ENCODE measurements at regions not wholly inside any gene's neighbourhood (a gene's known extent, or its start where the extent isn't known, plus 50 kb on each side); places are given as distances from the start of the nearest gene placed in this dataset.

DNA sequence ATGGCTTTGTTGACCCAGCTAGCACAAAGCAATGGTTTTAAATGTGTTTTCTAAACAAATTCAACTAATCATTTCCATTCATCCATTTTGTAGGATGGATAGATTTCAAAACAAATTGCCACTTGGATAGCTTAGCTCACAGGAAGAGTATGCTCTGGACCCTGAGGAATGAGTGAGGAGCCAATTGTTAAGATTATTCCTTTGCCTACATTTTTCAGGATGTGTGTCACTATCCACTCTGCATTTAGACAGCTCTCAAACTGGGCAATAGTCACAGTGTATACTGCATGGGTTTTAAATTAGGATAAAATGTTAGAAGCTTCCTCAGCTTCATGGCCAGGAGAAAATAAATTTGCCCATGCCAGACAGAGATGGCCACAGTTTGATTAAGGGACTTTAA lies 605.6 kb upstream of the TEX47 start:
- DNase-seq (ENCODE audit: low read depth in 1 of 2, low spot score in 1 of 2) = no peak
- no peak overlapping the region for H3K27ac ChIP-seq (replicated peaks)
- no peaks in the 10 kb centered on the region for H3K27me3 ChIP-seq (ENCODE audit: insufficient read depth, poor library complexity, severe bottlenecking)
- H3K4me3 ChIP-seq (replicated peaks; ENCODE audit: insufficient read depth, low read length) = no peak overlapping the region
- no peak for TF ChIP-seq SPI1 (IDR thresholded peaks at IDR 0.05; ENCODE audit: borderline replicate concordance, low read depth)
- TF ChIP-seq, protein P1, sequence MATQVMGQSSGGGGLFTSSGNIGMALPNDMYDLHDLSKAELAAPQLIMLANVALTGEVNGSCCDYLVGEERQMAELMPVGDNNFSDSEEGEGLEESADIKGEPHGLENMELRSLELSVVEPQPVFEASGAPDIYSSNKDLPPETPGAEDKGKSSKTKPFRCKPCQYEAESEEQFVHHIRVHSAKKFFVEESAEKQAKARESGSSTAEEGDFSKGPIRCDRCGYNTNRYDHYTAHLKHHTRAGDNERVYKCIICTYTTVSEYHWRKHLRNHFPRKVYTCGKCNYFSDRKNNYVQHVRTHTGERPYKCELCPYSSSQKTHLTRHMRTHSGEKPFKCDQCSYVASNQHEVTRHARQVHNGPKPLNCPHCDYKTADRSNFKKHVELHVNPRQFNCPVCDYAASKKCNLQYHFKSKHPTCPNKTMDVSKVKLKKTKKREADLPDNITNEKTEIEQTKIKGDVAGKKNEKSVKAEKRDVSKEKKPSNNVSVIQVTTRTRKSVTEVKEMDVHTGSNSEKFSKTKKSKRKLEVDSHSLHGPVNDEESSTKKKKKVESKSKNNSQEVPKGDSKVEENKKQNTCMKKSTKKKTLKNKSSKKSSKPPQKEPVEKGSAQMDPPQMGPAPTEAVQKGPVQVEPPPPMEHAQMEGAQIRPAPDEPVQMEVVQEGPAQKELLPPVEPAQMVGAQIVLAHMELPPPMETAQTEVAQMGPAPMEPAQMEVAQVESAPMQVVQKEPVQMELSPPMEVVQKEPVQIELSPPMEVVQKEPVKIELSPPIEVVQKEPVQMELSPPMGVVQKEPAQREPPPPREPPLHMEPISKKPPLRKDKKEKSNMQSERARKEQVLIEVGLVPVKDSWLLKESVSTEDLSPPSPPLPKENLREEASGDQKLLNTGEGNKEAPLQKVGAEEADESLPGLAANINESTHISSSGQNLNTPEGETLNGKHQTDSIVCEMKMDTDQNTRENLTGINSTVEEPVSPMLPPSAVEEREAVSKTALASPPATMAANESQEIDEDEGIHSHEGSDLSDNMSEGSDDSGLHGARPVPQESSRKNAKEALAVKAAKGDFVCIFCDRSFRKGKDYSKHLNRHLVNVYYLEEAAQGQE (IDR thresholded peaks at IDR 0.05; ENCODE audit: insufficient replicate concordance, low read depth) = no peak

DNA sequence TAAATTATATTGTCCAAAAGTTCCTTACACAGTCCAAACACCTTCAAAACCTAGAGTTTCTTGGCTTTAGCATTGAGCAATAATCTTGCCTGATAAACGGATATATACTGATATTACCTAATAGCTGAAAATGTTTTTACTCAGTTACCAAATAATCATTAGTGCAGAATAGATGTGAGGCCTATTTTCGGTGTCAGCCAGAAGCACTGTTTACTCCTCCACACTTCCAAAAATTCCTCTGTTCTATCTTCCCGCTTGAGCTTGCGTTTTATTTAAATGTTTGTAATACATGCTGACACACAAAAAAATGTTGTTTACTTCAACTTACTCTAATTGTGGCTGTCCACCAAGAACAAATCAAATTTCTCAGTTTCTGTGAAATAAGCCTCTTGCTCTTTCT lies 606.2 kb upstream of the TEX47 start:
- no peak overlapping the region for H3K27ac ChIP-seq (replicated peaks)
- no peaks in the 10 kb centered on the region for H3K27me3 ChIP-seq (ENCODE audit: insufficient read depth, poor library complexity, severe bottlenecking)
- no peak for DNase-seq (ENCODE audit: low read depth in 1 of 2, low spot score in 1 of 2)
- no peak overlapping the region for H3K4me3 ChIP-seq (replicated peaks; ENCODE audit: insufficient read depth, low read length)
- TF ChIP-seq, protein P1 (IDR thresholded peaks at IDR 0.05; ENCODE audit: insufficient replicate concordance, low read depth) = no peak
- TF ChIP-seq GABPA (IDR thresholded peaks at IDR 0.05; ENCODE audit: low read depth) (no peak), POLR2AphosphoS5 (IDR thresholded peaks at IDR 0.05; ENCODE audit: low read depth) (no peak), SPI1 (IDR thresholded peaks at IDR 0.05; ENCODE audit: borderline replicate concordance, low read depth) (no peak)
- TF ChIP-seq, protein P2, sequence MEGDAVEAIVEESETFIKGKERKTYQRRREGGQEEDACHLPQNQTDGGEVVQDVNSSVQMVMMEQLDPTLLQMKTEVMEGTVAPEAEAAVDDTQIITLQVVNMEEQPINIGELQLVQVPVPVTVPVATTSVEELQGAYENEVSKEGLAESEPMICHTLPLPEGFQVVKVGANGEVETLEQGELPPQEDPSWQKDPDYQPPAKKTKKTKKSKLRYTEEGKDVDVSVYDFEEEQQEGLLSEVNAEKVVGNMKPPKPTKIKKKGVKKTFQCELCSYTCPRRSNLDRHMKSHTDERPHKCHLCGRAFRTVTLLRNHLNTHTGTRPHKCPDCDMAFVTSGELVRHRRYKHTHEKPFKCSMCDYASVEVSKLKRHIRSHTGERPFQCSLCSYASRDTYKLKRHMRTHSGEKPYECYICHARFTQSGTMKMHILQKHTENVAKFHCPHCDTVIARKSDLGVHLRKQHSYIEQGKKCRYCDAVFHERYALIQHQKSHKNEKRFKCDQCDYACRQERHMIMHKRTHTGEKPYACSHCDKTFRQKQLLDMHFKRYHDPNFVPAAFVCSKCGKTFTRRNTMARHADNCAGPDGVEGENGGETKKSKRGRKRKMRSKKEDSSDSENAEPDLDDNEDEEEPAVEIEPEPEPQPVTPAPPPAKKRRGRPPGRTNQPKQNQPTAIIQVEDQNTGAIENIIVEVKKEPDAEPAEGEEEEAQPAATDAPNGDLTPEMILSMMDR (IDR thresholded peaks at IDR 0.05; ENCODE audit: insufficient read depth, low read length) = no peak

DNA sequence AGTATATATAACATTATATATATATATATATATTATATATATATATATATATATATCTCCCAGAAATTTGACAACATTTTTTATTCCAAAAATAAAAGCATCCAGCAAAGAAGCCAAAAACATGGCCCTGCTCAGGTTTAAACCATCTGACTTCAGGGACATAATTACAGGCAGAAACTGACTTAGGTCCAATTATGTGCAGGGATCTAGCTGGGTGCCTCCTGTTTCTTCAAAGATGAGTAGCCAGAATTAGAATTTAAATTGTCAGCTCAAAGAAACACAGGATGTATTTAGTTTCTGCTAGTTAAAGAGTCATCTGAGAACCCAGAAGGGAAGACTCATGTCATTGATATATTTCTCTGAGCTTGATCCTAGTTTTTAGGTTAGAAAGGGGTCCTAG lies 656.4 kb upstream of the TEX47 start:
- no peak for TF ChIP-seq POLR2AphosphoS5 (IDR thresholded peaks at IDR 0.05; ENCODE audit: low read depth)
- TF ChIP-seq GABPA (IDR thresholded peaks at IDR 0.05; ENCODE audit: low read depth) = no peak
- TF ChIP-seq, protein P2 (IDR thresholded peaks at IDR 0.05; ENCODE audit: insufficient read depth, low read length) = no peak
- TF ChIP-seq, protein P1 (IDR thresholded peaks at IDR 0.05; ENCODE audit: insufficient replicate concordance, low read depth) = no peak
- no peak for TF ChIP-seq SPI1 (IDR thresholded peaks at IDR 0.05; ENCODE audit: borderline replicate concordance, low read depth)
- Histone ChIP-seq H3K27ac (replicated peaks) (no peak overlapping the region), H3K27me3 (ENCODE audit: insufficient read depth, poor library complexity, severe bottlenecking) (no peaks in the 10 kb centered on the region), H3K4me3 (replicated peaks; ENCODE audit: insufficient read depth, low read length) (no peak overlapping the region)
- no peak for DNase-seq (ENCODE audit: low read depth in 1 of 2, low spot score in 1 of 2)

DNA sequence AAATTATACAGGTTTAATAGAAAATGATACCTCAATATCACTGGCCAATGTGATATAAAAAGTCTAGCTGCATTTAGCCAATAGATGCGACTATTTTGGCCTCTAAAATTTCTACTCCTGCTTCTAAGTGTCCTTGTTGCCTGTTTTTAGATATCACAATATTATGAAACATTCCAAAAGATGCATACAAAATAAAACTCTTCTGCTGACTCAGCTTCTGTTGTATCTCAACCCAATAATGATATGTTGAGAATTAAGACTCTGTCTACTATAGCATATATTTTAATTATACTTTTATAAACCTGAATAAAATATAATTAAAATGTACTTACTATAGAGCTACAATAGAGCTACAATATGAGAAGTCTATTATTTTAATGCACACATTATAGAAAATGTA lies 661.0 kb upstream of the TEX47 start:
- DNase-seq (ENCODE audit: low read depth in 1 of 2, low spot score in 1 of 2) = no peak
- no peaks in the 10 kb centered on the region for H3K27me3 ChIP-seq (ENCODE audit: insufficient read depth, poor library complexity, severe bottlenecking)
- no peak overlapping the region for H3K4me3 ChIP-seq (replicated peaks; ENCODE audit: insufficient read depth, low read length)
- no peak for TF ChIP-seq SPI1 (IDR thresholded peaks at IDR 0.05; ENCODE audit: borderline replicate concordance, low read depth)
- TF ChIP-seq GABPA (IDR thresholded peaks at IDR 0.05; ENCODE audit: low read depth) = no peak
- TF ChIP-seq, protein P2 (IDR thresholded peaks at IDR 0.05; ENCODE audit: insufficient read depth, low read length) = no peak
- TF ChIP-seq, protein P1 (IDR thresholded peaks at IDR 0.05; ENCODE audit: insufficient replicate concordance, low read depth) = no peak
- TF ChIP-seq POLR2AphosphoS5 (IDR thresholded peaks at IDR 0.05; ENCODE audit: low read depth) = no peak
- no peak overlapping the region for H3K27ac ChIP-seq (replicated peaks)
